Left cardiac atrium (tissue), 4 donors: ENCODE measurements at regions not wholly inside any gene's neighbourhood (a gene's known extent, or its start where the extent isn't known, plus 50 kb on each side); places are given as distances from the start of the nearest gene placed in this dataset.

Source experiments
- ATAC-seq, 2 donors: fragments of 200-7000 bp; cut with Tn5 transposase; one replicate each; pipeline ENCODE4 v1.9.1; 2020; ENCODE audit warnings: mild to moderate bottlenecking in 2 of 2, moderate library complexity in 2 of 2
- DNase-seq: peaks from one replicate; pipeline ENCODE4 v3.0.0-alpha.2; 2020
- intact Hi-C, 2 donors: fragments of 100-400 bp; cut with DNase I; formaldehyde crosslinking; loops; one replicate each; pipeline versions ENCODE4 v1.14.1 to v1.15.1; 2022 to 2023
- donor health status: DM: no; HTN: yes; CAD: no.
- donor health status: DM: no; HTN: yes; CAD: no; lungs with severe emphysema.
- donor health status: DM: yes; HTN: yes; CAD: no.
- donor health status: Dilated cardiomyopathy.

GRCh38 chr2:150152230-150152629, 335.2 kb downstream of the RND3 start:
- intact Hi-C loops = no loop called here
- no peak for ATAC-seq
- DNase-seq = no peak

DNA sequence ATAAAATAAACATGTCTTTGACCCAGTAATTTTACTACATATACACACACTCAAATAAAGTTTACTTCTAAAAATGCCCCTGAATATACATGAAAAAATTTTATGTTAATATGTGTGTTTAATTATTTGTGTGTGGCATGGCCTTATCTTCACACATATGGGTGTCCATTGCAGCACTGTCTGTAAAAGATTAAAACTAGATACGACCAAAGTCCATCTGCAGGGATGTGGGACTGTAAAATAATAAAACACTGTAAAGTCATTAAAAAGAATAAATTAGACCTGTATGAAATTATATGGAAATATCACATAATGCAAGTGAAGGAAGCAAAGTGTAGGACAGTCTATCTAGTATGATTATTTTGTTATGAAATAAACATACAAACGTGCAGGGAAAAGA, 337.3 kb downstream of the RND3 start:
- ATAC-seq = no peak
- DNase-seq = no peak
- intact Hi-C loops = no loop called here

GRCh38 chr2:150147889-150148683, 339.4 kb downstream of the RND3 start:
- DNase-seq = no peak
- intact Hi-C loops = no loop called here
- ATAC-seq = no peak

DNA sequence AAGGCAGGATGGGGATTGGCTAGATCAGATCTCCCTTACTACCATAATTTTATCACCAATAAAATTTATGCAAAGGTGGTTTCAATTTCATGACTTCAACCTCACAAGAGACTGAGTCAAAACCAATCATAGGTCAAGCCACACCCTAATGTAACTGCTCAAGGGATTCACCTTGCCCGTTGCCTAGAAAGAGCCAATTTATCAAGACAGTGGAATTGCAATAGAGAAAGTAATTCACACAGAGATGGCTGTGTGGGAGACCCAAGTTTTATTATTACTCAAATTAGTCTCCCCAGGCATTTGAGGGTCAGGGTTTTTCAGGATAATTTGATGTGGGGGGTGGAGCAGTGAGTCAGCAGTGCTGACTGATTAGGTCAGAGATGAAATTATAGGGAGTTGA, 340.6 kb downstream of the RND3 start:
- no peak for DNase-seq
- ATAC-seq = no peak
- intact Hi-C loops = no loop called here

DNA sequence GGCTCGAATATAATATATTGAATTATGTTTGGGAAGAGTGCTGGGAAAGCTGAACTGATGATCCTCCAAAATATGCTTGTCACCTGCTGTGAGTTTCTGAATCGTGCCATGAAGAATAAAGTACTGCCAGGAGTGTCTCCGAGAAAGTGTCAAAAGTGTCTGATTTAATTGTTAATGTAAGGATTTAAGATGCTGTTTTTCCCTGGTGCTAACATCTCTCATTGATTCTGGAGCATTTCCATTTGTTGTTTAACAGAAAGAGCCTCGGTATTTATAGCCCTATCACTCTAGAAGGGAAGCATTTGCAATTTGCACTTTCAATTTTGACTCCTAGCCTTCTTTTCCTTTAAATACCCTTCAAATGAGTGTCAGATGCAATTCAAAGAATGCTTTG, 342.2 kb downstream of the RND3 start:
- ATAC-seq (no peak), DNase-seq (no peak)
- intact Hi-C loops = no loop called here

- ATAC-seq (no peak), DNase-seq (no peak)
- intact Hi-C loops = no loop called here
These were observed 342.7 kb downstream of the RND3 start for GRCh38 chr2:150144546-150145298.

GRCh38 chr2:150143087-150143536, 344.4 kb downstream of the RND3 start:
- DNase-seq = no peak
- ATAC-seq = no peak
- intact Hi-C loops = no loop called here

DNA sequence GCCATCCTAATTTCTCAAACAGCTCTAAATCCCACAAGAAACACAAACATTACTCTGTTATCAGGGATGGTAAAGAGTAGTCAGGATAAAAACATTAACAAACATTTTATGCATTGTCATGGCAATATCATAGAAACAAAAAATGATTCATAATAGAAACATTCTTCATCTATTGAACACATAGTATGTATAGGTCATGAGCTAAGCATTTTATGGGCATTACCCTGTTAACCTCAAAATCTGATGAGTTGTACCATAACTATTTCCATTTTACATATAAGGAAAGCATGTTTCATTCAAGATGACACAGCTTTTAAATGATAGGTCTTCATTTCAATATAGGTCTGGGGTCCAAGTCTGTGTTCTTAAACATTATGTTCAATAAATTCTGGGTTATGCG, 344.9 kb downstream of the RND3 start:
- DNase-seq = no peak
- no peak for ATAC-seq
- intact Hi-C loops = no loop called here

DNA sequence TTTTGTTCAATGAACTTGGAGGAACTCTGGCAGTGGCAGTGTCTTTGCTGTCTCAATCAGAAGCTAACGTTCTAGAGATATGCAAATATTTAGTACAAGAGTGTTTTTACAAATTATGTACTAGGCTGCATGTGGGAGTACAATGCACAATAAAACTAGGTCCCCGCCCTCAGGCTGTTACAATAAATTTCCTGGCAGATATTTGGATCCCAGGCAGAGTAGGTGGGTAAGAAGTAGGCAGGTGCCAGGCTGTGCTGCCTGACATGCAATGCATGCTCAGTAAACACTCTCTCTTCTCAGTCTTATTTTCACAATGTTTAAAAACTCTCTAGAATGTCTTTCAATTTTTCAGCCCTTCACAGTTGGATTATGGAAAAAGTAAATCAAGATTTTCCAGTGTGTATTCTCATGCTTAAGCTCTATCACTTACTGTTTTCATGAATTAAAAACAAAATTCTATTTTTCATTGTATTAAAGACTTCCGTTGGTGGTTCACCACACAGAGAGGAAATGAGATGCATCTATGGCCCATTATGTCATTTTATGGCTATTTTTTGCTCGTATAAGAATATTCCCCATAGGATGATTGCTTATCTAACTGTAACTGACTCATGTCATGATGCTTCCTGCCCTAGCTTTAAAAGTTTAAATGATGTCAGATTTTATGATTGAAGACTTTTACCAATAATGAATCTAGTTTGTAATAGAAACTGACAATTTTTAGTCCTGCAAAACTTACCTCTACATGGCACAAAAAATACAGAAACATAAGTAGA, 346.1 kb downstream of the RND3 start:
- no peak for ATAC-seq
- no peak for DNase-seq
- intact Hi-C loops = no loop called here

GRCh38 chr2:150140777-150141176, 346.7 kb downstream of the RND3 start:
- DNase-seq (no peak), ATAC-seq (no peak)
- intact Hi-C loops = no loop called here

- no peak for DNase-seq
- ATAC-seq = no peak
- intact Hi-C loops = no loop called here
These were observed 348.9 kb downstream of the RND3 start for GRCh38 chr2:150138587-150138986.

DNA sequence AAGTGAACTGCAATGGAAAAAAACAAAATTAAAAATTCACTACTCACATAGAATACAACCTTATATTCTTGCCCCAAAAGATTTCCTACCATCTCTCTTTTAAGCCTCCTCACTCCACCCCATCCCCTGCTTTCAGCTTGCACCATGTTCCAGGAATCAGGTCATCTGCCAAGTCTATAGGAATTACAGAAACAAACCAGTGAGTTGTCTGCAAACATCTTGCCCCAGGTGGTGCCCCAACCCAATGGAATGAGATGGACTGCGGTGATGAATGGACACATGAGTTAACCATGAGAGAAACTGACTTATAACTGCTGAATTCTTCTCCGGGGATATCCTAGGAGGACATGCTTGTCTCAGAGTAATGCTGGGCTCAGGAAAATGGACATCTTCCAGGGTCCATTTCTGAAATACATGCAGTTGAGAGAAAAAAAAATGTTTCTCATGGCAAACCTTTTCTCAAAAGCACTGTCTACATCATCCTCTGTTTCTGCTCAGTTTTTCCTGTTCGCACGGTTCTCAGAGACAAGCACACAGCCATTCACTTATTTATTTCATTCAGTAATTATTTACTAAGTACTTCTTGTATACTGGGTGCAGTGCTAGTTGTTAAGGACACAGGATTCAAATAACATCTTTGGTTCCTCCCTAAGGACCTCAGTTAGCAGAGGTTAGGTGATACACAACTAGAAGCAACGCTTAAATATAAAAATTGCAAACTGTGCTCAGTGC, 350.0 kb downstream of the RND3 start:
- ATAC-seq = no peak
- no peak for DNase-seq
- intact Hi-C loops = no loop called here

DNA sequence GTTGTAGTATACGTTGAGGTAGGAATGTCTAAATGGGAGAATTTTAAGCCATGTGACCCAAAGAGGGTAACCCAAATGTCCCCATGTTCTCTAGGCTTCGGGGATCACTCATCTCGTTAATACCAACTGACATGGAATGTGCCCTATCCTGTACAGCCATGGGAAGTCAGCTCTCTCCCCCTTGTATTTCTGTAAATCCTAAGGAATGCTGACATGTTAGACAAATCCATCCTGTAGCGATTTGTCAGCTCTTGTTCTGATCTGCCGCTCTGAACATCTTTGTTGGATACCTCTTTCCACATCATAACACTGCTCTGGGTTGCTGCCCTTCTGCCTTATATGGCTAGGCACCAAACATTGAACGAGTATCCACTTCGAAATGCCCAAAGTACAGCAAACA, 350.6 kb downstream of the RND3 start:
- DNase-seq = no peak

DNA sequence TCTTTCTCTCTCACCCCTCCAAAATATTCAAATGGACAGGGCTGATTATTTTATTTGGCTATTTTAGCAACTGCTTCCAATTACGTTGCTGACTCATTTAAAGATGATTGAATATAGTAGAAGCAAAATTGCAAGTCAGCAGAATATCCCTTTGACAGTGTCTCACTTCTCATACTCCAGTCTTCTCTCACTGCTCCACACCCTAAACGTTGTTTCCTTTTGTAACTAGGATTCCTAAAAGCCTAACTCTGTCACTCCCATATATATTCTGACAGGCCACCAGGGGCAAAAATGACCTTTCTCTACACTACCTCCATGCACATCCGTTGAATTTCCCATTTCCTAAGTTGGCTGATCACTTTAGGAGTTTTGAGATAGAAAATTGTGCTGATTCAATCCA, 351.1 kb downstream of the RND3 start:
- DNase-seq (no peak), ATAC-seq (no peak)
- intact Hi-C loops = no loop called here

More for the DNA sequence above, 350.6 kb downstream of the RND3 start:
- intact Hi-C loops = no loop called here
- no peak for ATAC-seq

- no peak for DNase-seq
- ATAC-seq = no peak
- intact Hi-C loops = no loop called here
These were observed 352.1 kb downstream of the RND3 start for GRCh38 chr2:150135223-150135883.

DNA sequence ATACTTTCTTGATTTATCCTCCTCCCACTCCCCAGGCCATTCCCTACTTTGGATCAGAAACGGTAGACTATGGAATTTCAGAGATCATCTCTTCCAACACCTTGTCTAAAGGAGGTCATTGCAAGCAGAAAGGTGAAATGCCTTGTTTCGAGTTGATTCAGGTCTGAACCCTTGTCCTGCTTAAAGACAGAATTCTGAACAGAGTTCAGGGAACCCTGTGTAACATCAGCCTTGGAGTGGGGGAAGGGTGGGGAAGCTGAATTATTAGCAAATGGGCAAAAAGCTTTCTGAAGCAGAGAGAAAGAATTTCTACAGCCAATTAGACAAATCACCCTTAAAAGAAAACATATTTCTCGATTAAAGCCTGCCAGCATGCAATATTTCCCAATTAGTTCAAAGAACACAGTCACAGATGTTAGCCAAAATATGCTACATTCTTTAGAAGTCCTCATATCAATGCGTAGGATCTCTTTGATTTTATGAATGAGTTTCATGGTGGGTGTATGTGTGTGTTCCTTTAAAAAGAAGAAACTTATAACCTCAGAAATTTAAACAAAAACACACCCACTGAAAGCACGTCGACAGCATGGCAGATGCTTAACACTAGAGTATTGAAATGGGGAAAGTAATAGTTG, 353.1 kb downstream of the RND3 start:
- no peak for ATAC-seq
- intact Hi-C loops = no loop called here
- no peak for DNase-seq

DNA sequence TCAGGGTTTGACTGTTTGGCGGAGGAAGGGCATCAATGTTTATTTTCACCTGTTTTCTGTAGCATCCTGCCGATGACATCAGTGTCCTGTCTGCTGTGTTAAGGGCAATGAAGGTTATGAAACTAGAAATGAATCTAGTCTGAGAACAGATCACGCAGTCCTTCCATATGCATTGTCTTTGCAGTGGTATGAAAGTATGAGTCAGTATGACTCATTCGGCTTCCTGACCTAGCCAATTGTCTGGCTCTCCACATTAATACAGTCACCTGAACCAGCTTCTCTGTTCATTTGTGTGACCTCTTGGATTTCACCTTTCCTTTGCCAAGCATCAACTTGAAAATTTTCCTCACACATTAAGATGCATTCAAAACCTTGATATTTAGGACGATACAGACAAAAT, 353.8 kb downstream of the RND3 start:
- intact Hi-C loops = no loop called here
- DNase-seq (no peak), ATAC-seq (no peak)

DNA sequence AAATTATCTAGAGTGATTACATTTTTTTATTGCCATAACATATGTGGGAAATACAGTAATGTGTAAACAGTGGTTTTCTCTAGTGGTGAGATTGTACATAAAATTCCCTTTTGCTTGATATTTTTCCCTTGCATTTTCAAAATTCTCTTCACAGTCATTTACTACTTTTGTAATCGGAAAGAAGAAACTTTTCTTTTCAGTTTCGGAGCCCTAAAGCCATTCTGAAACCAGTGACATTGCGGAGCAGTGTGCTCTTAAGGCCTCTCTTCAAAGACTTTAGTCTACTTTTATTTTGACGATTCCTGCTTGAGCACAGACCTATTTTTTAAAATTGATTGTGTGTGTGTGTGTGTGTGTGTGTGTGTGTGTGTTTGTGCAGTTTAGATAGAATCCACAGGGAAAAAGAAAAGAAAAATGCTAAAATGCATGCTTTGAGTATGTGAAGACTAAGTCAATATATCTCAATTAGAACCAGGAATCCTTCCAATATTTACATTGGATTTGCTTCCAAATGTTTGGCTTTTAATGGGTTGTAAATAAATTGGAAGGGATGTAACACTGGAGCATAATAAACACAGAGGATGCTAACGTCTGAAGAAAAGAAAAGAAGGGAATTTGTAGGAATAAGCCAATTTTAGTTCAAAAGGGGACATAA, 357.4 kb downstream of the RND3 start:
- no peak for DNase-seq
- intact Hi-C loops = no loop called here
- no peak for ATAC-seq
